ENCODE measurements at regions not wholly inside any gene's neighbourhood (a gene's known extent, or its start where the extent isn't known, plus 50 kb on each side); places are given as distances from the start of the nearest gene placed in this dataset.

GRCh38 chr15:97091093-97091492 lies 760.6 kb downstream of the NR2F2 start:
- H3K9me3 ChIP-seq (ENCODE audit: control insufficient read depth in 2 of 2, low read length in 2 of 2): no peaks in the 10 kb centered on the region
- no peaks in the 10 kb centered on the region for H3K36me3 ChIP-seq (ENCODE audit: control insufficient read depth in 2 of 2, insufficient read depth in 2 of 2, low read length in 2 of 2)
- no peak overlapping the region for H3K9ac ChIP-seq (ENCODE audit: low read depth in 1 of 2, low read length in 2 of 2)
- no peak overlapping the region for H3K27ac ChIP-seq (ENCODE audit: low read depth in 2 of 2, low read length in 2 of 2)
- no peaks in the 10 kb centered on the region for H3K4me1 ChIP-seq (ENCODE audit: control insufficient read depth in 2 of 2, insufficient read depth in 2 of 2, low read length in 2 of 2)
- no peaks in the 10 kb centered on the region for H3K27me3 ChIP-seq (ENCODE audit: control insufficient read depth in 2 of 2, insufficient read depth in 2 of 2, low read length in 2 of 2)
- no peak overlapping the region for H3K4me3 ChIP-seq (ENCODE audit: low read length in 2 of 2)

GRCh38 chr15:97092656-97093055 lies 762.2 kb downstream of the NR2F2 start:
- no peak overlapping the region for H3K9ac ChIP-seq (ENCODE audit: low read depth in 1 of 2, low read length in 2 of 2)
- no peaks in the 10 kb centered on the region for H3K9me3 ChIP-seq (ENCODE audit: control insufficient read depth in 2 of 2, low read length in 2 of 2)
- H3K27me3 ChIP-seq (ENCODE audit: control insufficient read depth in 2 of 2, insufficient read depth in 2 of 2, low read length in 2 of 2): no peaks in the 10 kb centered on the region
- no peaks in the 10 kb centered on the region for H3K4me1 ChIP-seq (ENCODE audit: control insufficient read depth in 2 of 2, insufficient read depth in 2 of 2, low read length in 2 of 2)
- H3K27ac ChIP-seq (ENCODE audit: low read depth in 2 of 2, low read length in 2 of 2): no peak overlapping the region
- H3K4me3 ChIP-seq (ENCODE audit: low read length in 2 of 2): no peak overlapping the region
- no peaks in the 10 kb centered on the region for H3K36me3 ChIP-seq (ENCODE audit: control insufficient read depth in 2 of 2, insufficient read depth in 2 of 2, low read length in 2 of 2)

GRCh38 chr15:97096303-97096835 lies 765.9 kb downstream of the NR2F2 start:
- no peak overlapping the region for H3K9ac ChIP-seq (ENCODE audit: low read depth in 1 of 2, low read length in 2 of 2)

GRCh38 chr15:97099040-97099439 lies 768.5 kb downstream of the NR2F2 start:
- Histone ChIP-seq H3K4me1 (ENCODE audit: control insufficient read depth in 2 of 2, insufficient read depth in 2 of 2, low read length in 2 of 2) (no peaks in the 10 kb centered on the region), H3K27ac (ENCODE audit: low read depth in 2 of 2, low read length in 2 of 2) (no peak overlapping the region), H3K9me3 (ENCODE audit: control insufficient read depth in 2 of 2, low read length in 2 of 2) (no peaks in the 10 kb centered on the region), H3K9ac (ENCODE audit: low read depth in 1 of 2, low read length in 2 of 2) (no peak overlapping the region), H3K27me3 (ENCODE audit: control insufficient read depth in 2 of 2, insufficient read depth in 2 of 2, low read length in 2 of 2) (no peaks in the 10 kb centered on the region), H3K36me3 (ENCODE audit: control insufficient read depth in 2 of 2, insufficient read depth in 2 of 2, low read length in 2 of 2) (no peaks in the 10 kb centered on the region), H3K4me3 (ENCODE audit: low read length in 2 of 2) (no peak overlapping the region)

More at GRCh38 chr15:97096303-97096835, 765.9 kb downstream of the NR2F2 start:
- no peak overlapping the region for H3K27ac ChIP-seq (ENCODE audit: low read depth in 2 of 2, low read length in 2 of 2)
- H3K9me3 ChIP-seq (ENCODE audit: control insufficient read depth in 2 of 2, low read length in 2 of 2): no peaks in the 10 kb centered on the region
- H3K4me1 ChIP-seq (ENCODE audit: control insufficient read depth in 2 of 2, insufficient read depth in 2 of 2, low read length in 2 of 2): no peaks in the 10 kb centered on the region
- H3K27me3 ChIP-seq (ENCODE audit: control insufficient read depth in 2 of 2, insufficient read depth in 2 of 2, low read length in 2 of 2): no peaks in the 10 kb centered on the region
- no peak overlapping the region for H3K4me3 ChIP-seq (ENCODE audit: low read length in 2 of 2)
- H3K36me3 ChIP-seq (ENCODE audit: control insufficient read depth in 2 of 2, insufficient read depth in 2 of 2, low read length in 2 of 2): no peaks in the 10 kb centered on the region

GRCh38 chr15:97101572-97101971 lies 771.1 kb downstream of the NR2F2 start:
- Histone ChIP-seq H3K27ac (ENCODE audit: low read depth in 2 of 2, low read length in 2 of 2) (no peak overlapping the region), H3K27me3 (ENCODE audit: control insufficient read depth in 2 of 2, insufficient read depth in 2 of 2, low read length in 2 of 2) (no peaks in the 10 kb centered on the region), H3K9ac (ENCODE audit: low read depth in 1 of 2, low read length in 2 of 2) (no peak overlapping the region), H3K9me3 (ENCODE audit: control insufficient read depth in 2 of 2, low read length in 2 of 2) (no peaks in the 10 kb centered on the region), H3K36me3 (ENCODE audit: control insufficient read depth in 2 of 2, insufficient read depth in 2 of 2, low read length in 2 of 2) (no peaks in the 10 kb centered on the region), H3K4me3 (ENCODE audit: low read length in 2 of 2) (no peak overlapping the region), H3K4me1 (ENCODE audit: control insufficient read depth in 2 of 2, insufficient read depth in 2 of 2, low read length in 2 of 2) (no peaks in the 10 kb centered on the region)

- H3K9ac ChIP-seq (ENCODE audit: low read depth in 1 of 2, low read length in 2 of 2): no peak overlapping the region
- H3K36me3 ChIP-seq (ENCODE audit: control insufficient read depth in 2 of 2, insufficient read depth in 2 of 2, low read length in 2 of 2): no peaks in the 10 kb centered on the region
- peaks cover 0 to 2% of the 10 kb centered on the region in 2 donors for H3K9me3 ChIP-seq (ENCODE audit: control insufficient read depth in 2 of 2, low read length in 2 of 2)
- H3K4me3 ChIP-seq (ENCODE audit: low read length in 2 of 2): no peak overlapping the region
- no peaks in the 10 kb centered on the region for H3K27me3 ChIP-seq (ENCODE audit: control insufficient read depth in 2 of 2, insufficient read depth in 2 of 2, low read length in 2 of 2)
- no peaks in the 10 kb centered on the region for H3K4me1 ChIP-seq (ENCODE audit: control insufficient read depth in 2 of 2, insufficient read depth in 2 of 2, low read length in 2 of 2)
- H3K27ac ChIP-seq (ENCODE audit: low read depth in 2 of 2, low read length in 2 of 2): no peak overlapping the region
Measured at GRCh38 chr15:97114900-97115760, 784.6 kb downstream of the NR2F2 start.

- Histone ChIP-seq H3K36me3 (ENCODE audit: control insufficient read depth in 2 of 2, insufficient read depth in 2 of 2, low read length in 2 of 2) (no peaks in the 10 kb centered on the region), H3K4me1 (ENCODE audit: control insufficient read depth in 2 of 2, insufficient read depth in 2 of 2, low read length in 2 of 2) (no peaks in the 10 kb centered on the region), H3K27me3 (ENCODE audit: control insufficient read depth in 2 of 2, insufficient read depth in 2 of 2, low read length in 2 of 2) (no peaks in the 10 kb centered on the region), H3K9me3 (ENCODE audit: control insufficient read depth in 2 of 2, low read length in 2 of 2) (peaks cover 0 to 2% of the 10 kb centered on the region in 2 donors), H3K27ac (ENCODE audit: low read depth in 2 of 2, low read length in 2 of 2) (no peak overlapping the region), H3K4me3 (ENCODE audit: low read length in 2 of 2) (no peak overlapping the region), H3K9ac (ENCODE audit: low read depth in 1 of 2, low read length in 2 of 2) (no peak overlapping the region)
Measured at GRCh38 chr15:97115761-97116070, 785.2 kb downstream of the NR2F2 start.

GRCh38 chr15:97124790-97125189 lies 794.3 kb downstream of the NR2F2 start:
- Histone ChIP-seq H3K36me3 (ENCODE audit: control insufficient read depth in 2 of 2, insufficient read depth in 2 of 2, low read length in 2 of 2) (no peaks in the 10 kb centered on the region), H3K9ac (ENCODE audit: low read depth in 1 of 2, low read length in 2 of 2) (no peak overlapping the region), H3K9me3 (ENCODE audit: control insufficient read depth in 2 of 2, low read length in 2 of 2) (no peaks in the 10 kb centered on the region), H3K4me1 (ENCODE audit: control insufficient read depth in 2 of 2, insufficient read depth in 2 of 2, low read length in 2 of 2) (no peaks in the 10 kb centered on the region), H3K27me3 (ENCODE audit: control insufficient read depth in 2 of 2, insufficient read depth in 2 of 2, low read length in 2 of 2) (no peaks in the 10 kb centered on the region), H3K27ac (ENCODE audit: low read depth in 2 of 2, low read length in 2 of 2) (no peak overlapping the region), H3K4me3 (ENCODE audit: low read length in 2 of 2) (no peak overlapping the region)

- Histone ChIP-seq H3K4me1 (ENCODE audit: control insufficient read depth in 2 of 2, insufficient read depth in 2 of 2, low read length in 2 of 2) (no peaks in the 10 kb centered on the region), H3K36me3 (ENCODE audit: control insufficient read depth in 2 of 2, insufficient read depth in 2 of 2, low read length in 2 of 2) (no peaks in the 10 kb centered on the region), H3K4me3 (ENCODE audit: low read length in 2 of 2) (no peak overlapping the region), H3K27ac (ENCODE audit: low read depth in 2 of 2, low read length in 2 of 2) (no peak overlapping the region), H3K27me3 (ENCODE audit: control insufficient read depth in 2 of 2, insufficient read depth in 2 of 2, low read length in 2 of 2) (no peaks in the 10 kb centered on the region), H3K9ac (ENCODE audit: low read depth in 1 of 2, low read length in 2 of 2) (no peak overlapping the region), H3K9me3 (ENCODE audit: control insufficient read depth in 2 of 2, low read length in 2 of 2) (no peaks in the 10 kb centered on the region)
Measured at GRCh38 chr15:97126553-97127233, 796.2 kb downstream of the NR2F2 start.

GRCh38 chr15:97129674-97130073 lies 799.2 kb downstream of the NR2F2 start:
- Histone ChIP-seq H3K9me3 (ENCODE audit: control insufficient read depth in 2 of 2, low read length in 2 of 2) (peaks cover 0 to 4% of the 10 kb centered on the region in 2 donors), H3K27ac (ENCODE audit: low read depth in 2 of 2, low read length in 2 of 2) (no peak overlapping the region), H3K4me1 (ENCODE audit: control insufficient read depth in 2 of 2, insufficient read depth in 2 of 2, low read length in 2 of 2) (no peaks in the 10 kb centered on the region), H3K9ac (ENCODE audit: low read depth in 1 of 2, low read length in 2 of 2) (no peak overlapping the region), H3K36me3 (ENCODE audit: control insufficient read depth in 2 of 2, insufficient read depth in 2 of 2, low read length in 2 of 2) (no peaks in the 10 kb centered on the region), H3K27me3 (ENCODE audit: control insufficient read depth in 2 of 2, insufficient read depth in 2 of 2, low read length in 2 of 2) (no peaks in the 10 kb centered on the region), H3K4me3 (ENCODE audit: low read length in 2 of 2) (no peak overlapping the region)
